Cardiac muscle cell (in vitro differentiated cells and primary cell): ENCODE measurements at regions not wholly inside any gene's neighbourhood (a gene's known extent, or its start where the extent isn't known, plus 50 kb on each side); places are given as distances from the start of the nearest gene placed in this dataset.

Experiments used
- DNase-seq, 2 donors: peaks; one replicate each; pipeline versions ENCODE4 v3.0.0 to v3.0.0-alpha.2; 2010 to 2017; ENCODE audit warnings: low read depth in 1 of 2, low spot score in 1 of 2
- H3K27ac ChIP-seq: fragments of 200-600 bp; sonication (generic); 2 replicates; pipeline ENCODE4 v1.5.1; 2016
- H3K27me3 ChIP-seq: fragments of 200-600 bp; sonication (generic); 2 replicates; pipeline ENCODE4 v1.6.0; 2016; ENCODE audit warnings: control low read depth
- H3K36me3 ChIP-seq: fragments of 200-600 bp; sonication (generic); 2 replicates; pipeline ENCODE4 v1.5.1; 2016; ENCODE audit warnings: control low read depth
- H3K4me1 ChIP-seq: fragments of 200-600 bp; sonication (generic); 2 replicates; pipeline ENCODE4 v1.8.1; 2017; ENCODE audit warnings: low read depth, mild to moderate bottlenecking, mixed run types
- H3K4me3 ChIP-seq: fragments of 200-600 bp; sonication (generic); 2 replicates; pipeline ENCODE4 v1.5.1; 2016; ENCODE audit warnings: mild to moderate bottlenecking
- H3K9me3 ChIP-seq: fragments of 200-600 bp; sonication (generic); 2 replicates; pipeline ENCODE4 v1.5.1; 2017; ENCODE audit warnings: low read depth, mild to moderate bottlenecking, control low read depth
- TF ChIP-seq, protein P1 (sequence below): IDR thresholded peaks from 2 replicates; pipeline ENCODE4 v1.5.1; 2012; ENCODE audit warnings: low read depth, mild to moderate bottlenecking, low read length

DNA sequence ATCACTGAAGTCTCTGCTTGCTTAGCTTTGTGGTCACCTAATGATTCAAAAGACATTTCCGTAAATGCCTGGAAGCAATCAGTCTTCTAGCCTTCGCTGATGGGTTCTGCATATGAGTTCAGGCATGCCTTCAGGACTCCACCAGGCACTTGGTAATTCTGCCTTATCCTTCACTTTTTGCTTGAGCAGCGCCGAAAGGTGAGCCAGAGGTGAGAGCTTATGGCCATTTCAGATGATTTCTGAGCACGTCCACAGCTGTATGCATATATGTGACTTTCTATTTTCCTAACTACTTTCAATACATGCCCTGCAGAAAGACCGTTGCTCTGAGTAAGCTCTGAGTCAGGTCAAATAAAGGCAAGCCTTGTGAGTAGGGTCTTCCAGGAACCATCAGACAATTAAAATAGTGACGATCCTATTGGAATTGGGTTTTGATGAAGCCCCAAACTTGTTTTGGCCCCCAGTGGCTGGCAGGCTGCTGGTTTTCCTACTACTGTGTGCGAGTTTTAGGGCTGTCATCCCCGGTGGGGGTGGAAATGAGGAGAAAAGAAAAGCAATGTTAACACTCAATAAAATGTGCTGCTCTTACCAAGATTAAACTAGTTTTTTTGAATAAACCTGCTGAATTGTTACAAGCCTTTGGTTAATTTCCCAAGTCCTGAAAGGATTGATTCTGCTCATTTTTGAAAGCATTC, 154.4 kb upstream of the AKR1E2 start:
- DNase-seq, result no peak
- Histone ChIP-seq H3K27ac (no peak overlapping the region), H3K36me3 (no peaks in the 10 kb centered on the region), H3K27me3 (no peaks in the 10 kb centered on the region), H3K4me3 (no peak overlapping the region), H3K9me3 (no peaks in the 10 kb centered on the region), H3K4me1 (no peaks in the 10 kb centered on the region)
- TF ChIP-seq, protein P1, sequence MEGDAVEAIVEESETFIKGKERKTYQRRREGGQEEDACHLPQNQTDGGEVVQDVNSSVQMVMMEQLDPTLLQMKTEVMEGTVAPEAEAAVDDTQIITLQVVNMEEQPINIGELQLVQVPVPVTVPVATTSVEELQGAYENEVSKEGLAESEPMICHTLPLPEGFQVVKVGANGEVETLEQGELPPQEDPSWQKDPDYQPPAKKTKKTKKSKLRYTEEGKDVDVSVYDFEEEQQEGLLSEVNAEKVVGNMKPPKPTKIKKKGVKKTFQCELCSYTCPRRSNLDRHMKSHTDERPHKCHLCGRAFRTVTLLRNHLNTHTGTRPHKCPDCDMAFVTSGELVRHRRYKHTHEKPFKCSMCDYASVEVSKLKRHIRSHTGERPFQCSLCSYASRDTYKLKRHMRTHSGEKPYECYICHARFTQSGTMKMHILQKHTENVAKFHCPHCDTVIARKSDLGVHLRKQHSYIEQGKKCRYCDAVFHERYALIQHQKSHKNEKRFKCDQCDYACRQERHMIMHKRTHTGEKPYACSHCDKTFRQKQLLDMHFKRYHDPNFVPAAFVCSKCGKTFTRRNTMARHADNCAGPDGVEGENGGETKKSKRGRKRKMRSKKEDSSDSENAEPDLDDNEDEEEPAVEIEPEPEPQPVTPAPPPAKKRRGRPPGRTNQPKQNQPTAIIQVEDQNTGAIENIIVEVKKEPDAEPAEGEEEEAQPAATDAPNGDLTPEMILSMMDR, result no peak

DNA sequence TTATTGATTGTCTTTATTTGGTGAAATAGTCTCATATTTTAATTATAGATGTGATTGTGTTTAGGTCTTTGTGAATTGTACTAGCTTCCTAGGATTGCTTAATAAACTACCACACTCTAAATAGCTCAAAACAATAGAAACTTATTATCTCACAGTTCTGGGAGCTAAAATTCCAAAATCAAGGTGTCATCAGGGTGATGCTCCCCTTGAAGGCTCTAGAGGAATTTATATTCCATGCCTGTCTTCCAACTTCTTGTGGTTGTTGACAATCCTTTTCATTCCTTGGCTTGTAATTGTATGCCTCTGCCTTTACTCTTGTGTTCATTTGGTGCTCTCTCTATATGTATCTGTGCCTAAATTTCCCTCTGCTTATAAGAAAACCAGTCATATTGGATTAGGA, 155.3 kb upstream of the AKR1E2 start:
- H3K27me3 ChIP-seq, result no peaks in the 10 kb centered on the region
- no peaks in the 10 kb centered on the region for H3K9me3 ChIP-seq
- H3K4me1 ChIP-seq, result no peaks in the 10 kb centered on the region
- TF ChIP-seq, protein P1, result no peak
- H3K4me3 ChIP-seq, result no peak overlapping the region
- no peaks in the 10 kb centered on the region for H3K36me3 ChIP-seq
- DNase-seq, result peak in 1 of 2 donors; percentile 65
- H3K27ac ChIP-seq, result no peak overlapping the region

DNA sequence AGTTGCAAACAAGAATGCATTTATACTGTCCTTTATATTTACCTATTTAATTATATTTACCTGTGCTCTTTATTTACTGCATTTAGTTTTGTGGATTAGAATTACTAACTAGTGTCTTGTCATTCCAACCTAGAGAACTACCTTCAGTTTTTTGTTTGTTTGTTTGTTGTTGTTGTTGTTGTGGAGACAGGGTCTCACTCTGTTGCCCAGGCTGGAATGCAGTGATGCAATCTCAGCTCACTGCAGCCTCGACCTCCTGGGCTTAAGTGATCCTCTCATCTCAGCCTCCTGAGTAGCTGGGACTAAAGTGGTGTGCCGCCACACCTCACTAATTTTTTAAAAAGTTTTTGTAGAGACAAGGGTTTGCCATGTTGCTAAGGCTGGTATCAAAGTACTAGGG, 156.4 kb upstream of the AKR1E2 start:
- no peaks in the 10 kb centered on the region for H3K27me3 ChIP-seq
- TF ChIP-seq, protein P1, result no peak
- no peaks in the 10 kb centered on the region for H3K4me1 ChIP-seq
- H3K9me3 ChIP-seq, result no peaks in the 10 kb centered on the region
- H3K36me3 ChIP-seq, result no peaks in the 10 kb centered on the region
- no peak overlapping the region for H3K27ac ChIP-seq
- no peak for DNase-seq
- no peak overlapping the region for H3K4me3 ChIP-seq

DNA sequence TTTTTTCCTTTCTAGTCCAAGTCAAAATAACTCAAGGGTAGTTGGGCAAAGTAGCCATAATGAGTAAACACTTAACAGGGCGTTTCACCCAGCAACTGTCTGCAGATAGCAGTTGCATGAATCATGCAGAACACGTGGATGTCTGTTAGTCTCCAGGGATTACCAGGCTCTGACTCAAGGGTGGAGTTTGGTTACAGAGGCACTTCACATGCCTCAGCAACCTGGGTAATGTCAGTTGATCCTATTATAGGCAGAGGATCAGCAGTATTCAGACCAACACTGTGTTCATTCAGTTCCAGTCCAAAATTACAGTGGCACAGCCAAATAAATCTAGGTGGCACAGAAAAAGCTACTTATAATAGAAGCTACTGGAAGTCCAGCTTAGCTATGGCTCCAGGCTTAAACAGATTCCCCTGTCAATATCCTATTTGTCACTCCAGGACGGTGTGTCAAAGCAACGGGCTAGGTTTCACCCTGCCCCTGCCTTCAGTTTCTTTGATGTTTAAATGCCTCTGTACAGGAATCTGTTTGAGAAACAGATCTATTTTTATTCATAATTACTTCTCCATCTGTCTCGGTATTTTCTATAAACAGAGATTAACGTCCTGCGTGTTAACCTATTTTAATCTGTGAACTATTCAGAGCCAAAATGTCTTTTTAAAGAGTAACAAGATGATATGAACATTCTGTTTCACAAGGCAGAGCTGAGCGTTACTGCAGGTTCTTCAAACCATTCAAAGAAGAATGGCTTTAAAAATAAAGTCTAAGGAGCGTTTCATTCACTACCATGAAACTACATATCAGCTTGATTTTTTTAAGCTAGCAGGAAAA, 162.6 kb upstream of the AKR1E2 start:
- no peaks in the 10 kb centered on the region for H3K9me3 ChIP-seq
- no peaks in the 10 kb centered on the region for H3K27me3 ChIP-seq
- no peaks in the 10 kb centered on the region for H3K36me3 ChIP-seq
- TF ChIP-seq, protein P1, result no peak
- no peak overlapping the region for H3K4me3 ChIP-seq
- peaks cover 31% of the 10 kb centered on the region for H3K4me1 ChIP-seq
- peak overlapping the region; percentile 87 for H3K27ac ChIP-seq
- DNase-seq, result peak; percentile 85 to 98

DNA sequence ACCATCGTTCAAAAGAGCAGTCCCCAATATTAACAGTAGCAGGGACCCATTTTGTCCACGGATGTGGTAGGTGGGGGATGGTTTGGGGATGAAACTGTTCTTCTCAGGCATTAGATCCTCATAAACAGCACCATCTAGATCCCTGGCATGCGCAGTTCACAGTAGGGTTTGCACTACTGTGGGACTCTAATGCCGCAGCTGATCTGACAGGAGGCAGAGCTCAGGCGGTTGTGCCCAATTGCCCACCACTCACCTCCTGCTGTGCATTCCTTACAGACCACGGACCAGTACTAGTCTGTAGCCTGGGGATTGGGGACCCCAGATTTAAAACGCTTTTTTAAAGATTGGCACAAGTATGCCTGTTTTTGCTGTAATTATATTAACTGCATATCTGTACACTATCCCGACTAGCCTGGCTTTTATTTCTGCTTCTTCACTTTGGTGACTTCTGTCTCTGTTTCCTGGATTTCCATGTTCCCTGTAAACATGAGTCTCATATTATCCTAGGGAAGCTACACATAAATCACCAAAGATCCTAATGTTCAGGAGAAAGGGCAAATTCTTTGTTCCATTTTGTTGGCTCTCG, 163.3 kb upstream of the AKR1E2 start:
- Histone ChIP-seq H3K9me3 (no peaks in the 10 kb centered on the region), H3K4me3 (no peak overlapping the region), H3K27me3 (no peaks in the 10 kb centered on the region), H3K27ac (peak overlapping the region; percentile 87), H3K4me1 (peaks cover 31% of the 10 kb centered on the region), H3K36me3 (no peaks in the 10 kb centered on the region)
- TF ChIP-seq, protein P1, result no peak
- DNase-seq, result no peak
